H1 (cell line): ENCODE measurements at regions not wholly inside any gene's neighbourhood (a gene's known extent, or its start where the extent isn't known, plus 50 kb on each side); places are given as distances from the start of the nearest gene placed in this dataset.

Source experiments
- CTCF ChIA-PET: fragments of 300-600 bp; sonication (Branson Sonifier 250); formaldehyde crosslinking; loops from one replicate; lab custom pipeline; 2021; ENCODE audit not compliant: partially characterized antibody; lab: Charles Lee
- POLR2A ChIA-PET: fragments of 300-600 bp; sonication (Branson Sonifier 250); formaldehyde crosslinking; loops from one replicate; lab custom pipeline; 2021; ENCODE audit warnings: inconsistent platforms; ENCODE audit not compliant: partially characterized antibody; lab: Charles Lee
- DNase-seq, 2 experiments: peaks; one replicate each; pipeline versions ENCODE4 v3.0.0 to v3.0.0-alpha.2; 2010 to 2022; ENCODE audit warnings: low spot score in 2 of 2, low read depth in 1 of 2, mixed read lengths in 1 of 2
- FAIRE-seq: peaks from 2 replicates; lab custom pipeline; 2011; peaks lifted over from hg19 to GRCh38; lab: Jason Lieb, UNC
- H2AFZ ChIP-seq: 2 replicates; pipeline ENCODE4 v1.8.1; 2012; ENCODE audit warnings: low read length, inconsistent platforms
- H2AK5ac ChIP-seq: 2 replicates; pipeline ENCODE4 v1.6.1; 2013; ENCODE audit warnings: low read depth, low read length
- H2BK120ac ChIP-seq: replicated peaks from 2 replicates; pipeline ENCODE3; 2013; ENCODE audit warnings: low read depth, low read length, inconsistent platforms
- H2BK12ac ChIP-seq: 2 replicates; pipeline ENCODE4 v1.6.1; 2013; ENCODE audit warnings: low read depth, low read length
- H2BK15ac ChIP-seq: 2 replicates; pipeline ENCODE4 v1.6.1; 2013; ENCODE audit warnings: low read length
- H2BK20ac ChIP-seq: 2 replicates; pipeline ENCODE4 v1.6.1; 2013; ENCODE audit warnings: low read length
- H2BK5ac ChIP-seq: 2 replicates; pipeline ENCODE4 v1.6.1; 2013; ENCODE audit warnings: low read depth, low read length
- H3K14ac ChIP-seq: 2 replicates; pipeline ENCODE4 v1.6.1; 2013; ENCODE audit warnings: inconsistent platforms; ENCODE audit not compliant: insufficient read length
- H3K18ac ChIP-seq: 2 replicates; pipeline ENCODE4 v1.6.1; 2013; ENCODE audit warnings: low read length; ENCODE audit errors: extremely low read depth
- H3K23ac ChIP-seq: 2 replicates; pipeline ENCODE4 v1.6.1; 2013; ENCODE audit warnings: inconsistent platforms; ENCODE audit not compliant: insufficient read length
- H3K23me2 ChIP-seq: 2 replicates; pipeline ENCODE4 v1.6.1; 2013; ENCODE audit warnings: low read depth, low read length
- H3K27ac ChIP-seq: 2 replicates; pipeline ENCODE4 v1.6.1; 2011; ENCODE audit warnings: low read depth, low read length, inconsistent platforms
- H3K27me3 ChIP-seq, 4 experiments: replicated peaks in 1 of 4; 1 replicate in 1 of 4; 2 replicates in 3 of 4; pipeline versions ENCODE4 v1.6.1 to v1.8.1; 2011 to 2013; ENCODE audit warnings: low read length in 3 of 4, mild to moderate bottlenecking in 3 of 4, inconsistent platforms in 2 of 4, mixed read lengths in 2 of 4, moderate library complexity in 1 of 4; ENCODE audit not compliant: control insufficient read depth in 3 of 4, insufficient read depth in 3 of 4; ENCODE audit errors: extremely low read depth in 1 of 4
- H3K36me3 ChIP-seq, 4 experiments: 2 replicates each; pipeline versions ENCODE4 v1.6.1 to v1.8.1; 2011 to 2013; ENCODE audit warnings: mild to moderate bottlenecking in 4 of 4, low read length in 3 of 4, moderate library complexity in 2 of 4, control low read depth in 1 of 4, inconsistent platforms in 1 of 4; ENCODE audit not compliant: insufficient read depth in 4 of 4, control insufficient read depth in 2 of 4
- H3K4ac ChIP-seq: replicated peaks from 2 replicates; pipeline ENCODE3; 2013; ENCODE audit warnings: low read length, low read depth, mixed read lengths, inconsistent platforms; ENCODE audit not compliant: insufficient read length
- H3K4me1 ChIP-seq, 4 experiments: replicated peaks in 1 of 4; 1 replicate in 1 of 4; 2 replicates in 3 of 4; pipeline versions ENCODE4 v1.6.1 to v1.8.1; 2011 to 2013; ENCODE audit warnings: low read length in 3 of 4, inconsistent platforms in 2 of 4, mixed read lengths in 1 of 4; ENCODE audit not compliant: insufficient read depth in 4 of 4, control insufficient read depth in 3 of 4
- H3K4me2 ChIP-seq, 2 experiments: 2 replicates each; pipeline versions ENCODE4 v1.6.1 to v1.8.1; 2011 to 2013; ENCODE audit warnings: low read depth in 2 of 2, low read length in 2 of 2, control low read depth in 1 of 2, inconsistent platforms in 1 of 2, mild to moderate bottlenecking in 1 of 2; ENCODE audit not compliant: insufficient read depth in 1 of 2
- H3K4me3 ChIP-seq, 4 experiments: fragments of 200-600, 300-600 bp in 1 of 4; sonication (generic), shearing (Covaris generic), sonication (Bioruptor Twin) in 1 of 4; 2 replicates each; pipeline versions ENCODE4 v1.5.1 to v1.8.1; 2011 to 2016; ENCODE audit warnings: low read length in 4 of 4, low read depth in 3 of 4, control low read depth in 2 of 4, inconsistent platforms in 2 of 4, mild to moderate bottlenecking in 2 of 4, mixed read lengths in 1 of 4, moderate library complexity in 1 of 4; ENCODE audit not compliant: insufficient read depth in 2 of 4; ENCODE audit errors: extremely low read depth in 1 of 4
- H3K56ac ChIP-seq: replicated peaks from 2 replicates; pipeline ENCODE3; 2013; ENCODE audit warnings: low read depth, mild to moderate bottlenecking, mixed read lengths, low read length, inconsistent platforms; ENCODE audit not compliant: insufficient read length
- H3K79me1 ChIP-seq: 2 replicates; pipeline ENCODE4 v1.6.1; 2013; ENCODE audit warnings: low read depth, low read length, control low read depth
- H3K79me2 ChIP-seq, 2 experiments: 2 replicates each; pipeline versions ENCODE4 v1.6.1 to v1.8.1; 2012 to 2013; ENCODE audit warnings: low read length in 2 of 2, mild to moderate bottlenecking in 2 of 2, inconsistent platforms in 1 of 2; ENCODE audit not compliant: insufficient read depth in 2 of 2, control insufficient read depth in 1 of 2
- H3K9ac ChIP-seq, 4 experiments: replicated peaks in 1 of 4; 1 replicate in 1 of 4; 2 replicates in 3 of 4; pipeline versions ENCODE4 v1.6.1 to v1.8.1; 2011 to 2013; ENCODE audit warnings: low read depth in 3 of 4, low read length in 3 of 4, control low read depth in 2 of 4, mild to moderate bottlenecking in 2 of 4, moderate library complexity in 2 of 4, inconsistent platforms in 1 of 4; ENCODE audit errors: extremely low read depth in 1 of 4
- H3K9me3 ChIP-seq, 2 experiments: 2 replicates each; pipeline versions ENCODE4 v1.6.1 to v1.8.1; 2012 to 2013; ENCODE audit warnings: mild to moderate bottlenecking in 2 of 2, moderate library complexity in 2 of 2, control low read depth in 1 of 2, inconsistent platforms in 1 of 2, low read depth in 1 of 2, low read length in 1 of 2, mixed read lengths in 1 of 2; ENCODE audit not compliant: insufficient read depth in 2 of 2
- H4K20me1 ChIP-seq, 2 experiments: replicated peaks in 1 of 2; 2 replicates each; pipeline versions ENCODE3 to v1.8.1; 2011 to 2013; ENCODE audit warnings: inconsistent platforms in 2 of 2, low read length in 2 of 2, mild to moderate bottlenecking in 1 of 2; ENCODE audit not compliant: insufficient read depth in 2 of 2, control insufficient read depth in 1 of 2
- H4K5ac ChIP-seq: 2 replicates; pipeline ENCODE4 v1.6.1; 2013; ENCODE audit warnings: low read length, low read depth, mixed read lengths, inconsistent platforms; ENCODE audit not compliant: insufficient read length
- H4K8ac ChIP-seq: 2 replicates; pipeline ENCODE4 v1.8.0; 2013; ENCODE audit warnings: mild to moderate bottlenecking, moderate library complexity, low read length, inconsistent platforms; ENCODE audit not compliant: insufficient read depth; ENCODE audit errors: extremely low read depth
- H4K91ac ChIP-seq: replicated peaks from 2 replicates; pipeline ENCODE3; 2013; ENCODE audit warnings: low read length, mixed read lengths, inconsistent platforms; ENCODE audit not compliant: insufficient read length
- CHD2 ChIP-seq: IDR thresholded peaks from 2 replicates; pipeline ENCODE4 v1.6.1; 2012; ENCODE audit warnings: low read length, improper control_type of control experiment
- KDM5A ChIP-seq: fragments of 200-600 bp; IDR thresholded peaks from 2 replicates; pipeline ENCODE4 v1.7.1; 2012; ENCODE audit warnings: mild to moderate bottlenecking, low read length, inconsistent platforms, mixed read lengths
- POU5F1 ChIP-seq: IDR thresholded peaks from 2 replicates; pipeline ENCODE4 v1.6.1; 2011; ENCODE audit warnings: low read depth, mild to moderate bottlenecking, low read length, moderate library complexity
- WGBS, 2 experiments: shearing (Covaris generic) in 1 of 2; methylation state at CpG; one replicate each; pipeline versions ENCODE4 v1.1.6 to v1.1.7; 2013 to 2015; ENCODE audit warnings: low lambda C conversion rate in 2 of 2, mixed read lengths in 2 of 2, inconsistent platforms in 1 of 2, low coverage in 1 of 2, missing lambda C conversion rate in 1 of 2; ENCODE audit not compliant: insufficient replicate concordance in 2 of 2, insufficient coverage in 1 of 2, insufficient read length in 1 of 2; ENCODE audit errors: extremely low coverage in 1 of 2, missing lambda C conversion rate in 1 of 2; 5-methylcytosine and 5-hydroxymethylcytosine counted together

DNA sequence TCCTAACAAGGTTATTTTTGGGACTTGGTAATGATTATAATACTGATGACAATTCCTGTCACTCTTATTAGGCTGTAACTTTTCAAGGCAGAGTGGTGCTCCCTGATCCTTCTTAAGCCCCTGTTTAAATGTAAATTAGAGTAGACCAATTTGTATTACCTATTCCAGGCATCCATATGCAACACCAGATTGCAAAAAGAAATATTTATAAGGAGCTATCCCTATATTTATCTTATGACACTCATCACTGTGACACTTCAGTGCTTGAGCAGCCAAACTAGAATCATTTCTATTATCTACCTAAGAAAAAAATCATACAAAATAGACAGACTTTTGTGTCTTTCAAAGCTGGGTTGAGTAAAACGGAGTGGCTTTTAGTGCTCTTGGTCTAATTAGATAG is 462.7 kb downstream of the ADGRL2 start:
- H2AK5ac ChIP-seq: no peak overlapping the region
- no peak overlapping the region for H3K4me3 ChIP-seq
- H3K18ac ChIP-seq: no peak overlapping the region
- no peak overlapping the region for H2BK20ac ChIP-seq
- no peaks in the 10 kb centered on the region for H3K79me2 ChIP-seq
- no peak for FAIRE-seq
- no peak overlapping the region for H3K14ac ChIP-seq
- H3K4me1 ChIP-seq: no peaks in the 10 kb centered on the region
- H3K9ac ChIP-seq: no peak overlapping the region
- WGBS, 2 experiments: 93% methylated on average over 1 of the region's 1 CpG; no CpG with 5 or more reads in 1 of the 2 experiments
- H3K27ac ChIP-seq: no peak overlapping the region
- H3K4ac ChIP-seq: no peak overlapping the region
- no peaks in the 10 kb centered on the region for H3K36me3 ChIP-seq
- TF ChIP-seq CHD2 (no peak), KDM5A (no peak), POU5F1 (no peak)
- no peak overlapping the region for H2BK12ac ChIP-seq
- ChIA-PET CTCF (no interaction called here), POLR2A (no interaction called here)
- H2BK15ac ChIP-seq: no peak overlapping the region
- H3K23me2 ChIP-seq: no peaks in the 10 kb centered on the region
- no peak overlapping the region for H3K4me2 ChIP-seq
- no peak overlapping the region for H4K91ac ChIP-seq
- no peaks in the 10 kb centered on the region for H3K27me3 ChIP-seq
- no peaks in the 10 kb centered on the region for H3K79me1 ChIP-seq
- no peak overlapping the region for H3K23ac ChIP-seq
- no peak overlapping the region for H2AFZ ChIP-seq
- no peak overlapping the region for H4K8ac ChIP-seq
- no peaks in the 10 kb centered on the region for H4K20me1 ChIP-seq
- H2BK120ac ChIP-seq: no peak overlapping the region
- H2BK5ac ChIP-seq: no peak overlapping the region
- H4K5ac ChIP-seq: no peak overlapping the region
- H3K9me3 ChIP-seq: no peaks in the 10 kb centered on the region
- no peak overlapping the region for H3K56ac ChIP-seq
- DNase-seq: no peak
